ENCODE measurements at regions not wholly inside any gene's neighbourhood (a gene's known extent, or its start where the extent isn't known, plus 50 kb on each side); places are given as distances from the start of the nearest gene placed in this dataset.

DNA sequence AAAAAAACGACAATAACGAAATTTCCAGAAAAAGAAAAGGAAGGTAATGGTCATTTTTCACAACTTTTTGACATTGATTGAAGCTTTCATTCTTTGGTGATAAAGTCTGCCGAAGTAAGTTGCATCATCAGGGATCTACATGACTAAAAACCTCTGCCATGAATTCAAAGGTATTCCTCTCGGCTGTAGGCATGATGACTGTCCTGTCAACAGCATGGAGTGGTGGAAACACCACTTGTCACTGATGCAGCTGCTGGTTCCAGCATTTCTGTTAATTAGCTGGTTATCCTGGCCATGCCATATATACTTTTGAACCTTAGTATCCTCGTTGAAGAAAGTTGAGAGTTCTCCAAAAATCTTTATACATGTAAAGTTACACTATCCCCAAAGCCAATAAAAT, 859.0 kb upstream of the ARPP21 start:
- Histone ChIP-seq H3K27ac (ENCODE audit: low read depth, low read length) (no peak overlapping the region), H3K27me3 (ENCODE audit: control insufficient read depth in 2 of 2, insufficient read depth in 2 of 2, low read length in 2 of 2) (no peaks in the 10 kb centered on the region), H3K4me3 (ENCODE audit: low read length) (no peak overlapping the region), H3K9me3 (ENCODE audit: control insufficient read depth in 2 of 3, low read length in 3 of 3) (no peaks in the 10 kb centered on the region), H3K36me3 (ENCODE audit: control insufficient read depth in 2 of 3, insufficient read depth in 3 of 3, low read length in 3 of 3) (no peaks in the 10 kb centered on the region), H3K4me1 (ENCODE audit: control insufficient read depth in 2 of 2, insufficient read depth in 2 of 2, low read length in 2 of 2) (no peaks in the 10 kb centered on the region)
- ChIA-PET POLR2A (no interaction called here), CTCF (no interaction called here)
- intact Hi-C loops (cut with micrococcal nuclease) = no loop called here
- DNase-seq (no peak), ATAC-seq (no peak)
- no peak overlapping the region for H3K4me3 Mint-ChIP-seq
- H3K27me3 Mint-ChIP-seq = no peaks in the 10 kb centered on the region
- H3K36me3 Mint-ChIP-seq = no peaks in the 10 kb centered on the region
- no peaks in the 10 kb centered on the region for H3K4me1 Mint-ChIP-seq
- H3K27ac Mint-ChIP-seq = no peak overlapping the region
- H3K9me3 Mint-ChIP-seq = peaks cover 0 to 8% (median 0%) of the 10 kb centered on the region in 11 donors

DNA sequence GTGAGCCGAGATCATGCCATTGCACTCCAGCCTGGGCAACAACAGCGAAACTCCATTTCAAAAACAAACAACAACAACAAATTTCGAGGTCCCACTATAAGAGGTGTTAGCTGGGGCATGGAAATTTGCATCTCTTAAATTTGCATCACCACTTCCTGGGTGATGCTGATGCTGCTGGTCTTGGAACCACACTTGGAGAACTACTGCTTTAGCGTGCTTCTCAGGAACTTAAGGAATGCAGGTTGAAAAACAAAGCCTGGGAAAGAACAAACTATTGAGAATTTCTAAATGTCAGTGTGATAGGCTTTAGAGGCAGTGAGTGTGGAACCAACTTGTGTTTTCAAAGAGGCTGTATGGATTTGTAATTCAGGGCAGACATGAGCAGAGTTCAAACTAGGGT, 858.4 kb upstream of the ARPP21 start:
- Mint-ChIP-seq H3K27me3 (no peaks in the 10 kb centered on the region), H3K36me3 (no peaks in the 10 kb centered on the region), H3K9me3 (peaks cover 0 to 8% (median 0%) of the 10 kb centered on the region in 11 donors), H3K4me1 (no peaks in the 10 kb centered on the region), H3K4me3 (no peak overlapping the region), H3K27ac (no peak overlapping the region)
- Histone ChIP-seq H3K36me3 (ENCODE audit: control insufficient read depth in 2 of 3, insufficient read depth in 3 of 3, low read length in 3 of 3) (no peaks in the 10 kb centered on the region), H3K9me3 (ENCODE audit: control insufficient read depth in 2 of 3, low read length in 3 of 3) (no peaks in the 10 kb centered on the region), H3K4me1 (ENCODE audit: control insufficient read depth in 2 of 2, insufficient read depth in 2 of 2, low read length in 2 of 2) (no peaks in the 10 kb centered on the region), H3K27me3 (ENCODE audit: control insufficient read depth in 2 of 2, insufficient read depth in 2 of 2, low read length in 2 of 2) (no peaks in the 10 kb centered on the region), H3K4me3 (ENCODE audit: low read length) (no peak overlapping the region), H3K27ac (ENCODE audit: low read depth, low read length) (no peak overlapping the region)
- ATAC-seq (no peak), DNase-seq (no peak)
- intact Hi-C loops (cut with micrococcal nuclease) = no loop called here
- CTCF ChIA-PET = no interaction called here
- POLR2A ChIA-PET = no interaction called here

DNA sequence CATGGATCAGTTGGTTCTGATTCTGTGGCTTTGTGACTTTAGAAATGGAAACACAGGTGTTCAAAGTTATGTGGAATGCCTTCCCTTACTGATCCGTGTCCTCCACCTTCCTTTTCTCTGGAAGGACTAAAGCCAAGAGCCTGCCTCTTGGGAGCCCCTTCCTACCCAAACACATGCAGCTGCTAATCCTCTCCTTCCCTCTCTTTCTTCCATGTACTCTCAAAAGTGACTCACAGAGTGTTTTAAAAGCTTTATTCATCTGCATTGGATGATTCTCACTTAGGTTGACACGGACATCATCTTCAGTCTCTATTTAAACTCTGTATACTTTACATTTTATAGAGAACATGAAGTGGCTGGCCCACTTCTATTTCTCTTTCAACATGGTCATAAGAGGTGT, 856.5 kb upstream of the ARPP21 start:
- H3K4me1 Mint-ChIP-seq = no peaks in the 10 kb centered on the region
- no peak for DNase-seq
- Histone ChIP-seq H3K36me3 (ENCODE audit: control insufficient read depth in 2 of 3, insufficient read depth in 3 of 3, low read length in 3 of 3) (no peaks in the 10 kb centered on the region), H3K27ac (ENCODE audit: low read depth, low read length) (no peak overlapping the region), H3K27me3 (ENCODE audit: control insufficient read depth in 2 of 2, insufficient read depth in 2 of 2, low read length in 2 of 2) (no peaks in the 10 kb centered on the region), H3K4me1 (ENCODE audit: control insufficient read depth in 2 of 2, insufficient read depth in 2 of 2, low read length in 2 of 2) (no peaks in the 10 kb centered on the region), H3K4me3 (ENCODE audit: low read length) (no peak overlapping the region), H3K9me3 (ENCODE audit: control insufficient read depth in 2 of 3, low read length in 3 of 3) (no peaks in the 10 kb centered on the region)
- CTCF ChIA-PET = no interaction called here
- POLR2A ChIA-PET = no interaction called here
- no peaks in the 10 kb centered on the region for H3K36me3 Mint-ChIP-seq
- intact Hi-C loops (cut with micrococcal nuclease) = no loop called here
- ATAC-seq = no peak
- no peak overlapping the region for H3K4me3 Mint-ChIP-seq
- H3K27ac Mint-ChIP-seq = no peak overlapping the region
- no peaks in the 10 kb centered on the region for H3K27me3 Mint-ChIP-seq
- peaks cover 0 to 8% (median 0%) of the 10 kb centered on the region in 11 donors for H3K9me3 Mint-ChIP-seq

DNA sequence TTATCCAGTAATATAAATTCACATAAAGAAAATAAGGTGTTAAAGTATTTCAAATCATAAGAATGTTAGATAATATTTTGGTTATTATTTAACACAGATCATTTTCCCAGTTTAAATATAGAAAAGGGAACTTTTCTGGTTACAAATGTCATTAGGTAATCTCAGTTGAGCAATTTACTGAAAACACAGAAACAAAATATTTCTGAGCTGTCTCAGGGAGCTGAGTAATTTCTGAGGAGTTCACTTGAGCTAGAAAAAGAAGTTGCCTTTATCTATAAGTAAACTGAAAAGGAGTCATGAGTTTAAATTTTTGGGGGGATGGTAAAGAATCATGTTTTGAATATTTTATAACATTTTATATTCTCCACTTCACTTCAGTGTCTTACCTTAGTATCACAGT, 855.4 kb upstream of the ARPP21 start:
- H3K4me1 Mint-ChIP-seq = no peaks in the 10 kb centered on the region
- H3K9me3 Mint-ChIP-seq = peaks cover 0 to 6% (median 0%) of the 10 kb centered on the region in 11 donors
- Histone ChIP-seq H3K4me3 (ENCODE audit: low read length) (no peak overlapping the region), H3K27ac (ENCODE audit: low read depth, low read length) (no peak overlapping the region), H3K36me3 (ENCODE audit: control insufficient read depth in 2 of 3, insufficient read depth in 3 of 3, low read length in 3 of 3) (no peaks in the 10 kb centered on the region), H3K9me3 (ENCODE audit: control insufficient read depth in 2 of 3, low read length in 3 of 3) (no peaks in the 10 kb centered on the region), H3K27me3 (ENCODE audit: control insufficient read depth in 2 of 2, insufficient read depth in 2 of 2, low read length in 2 of 2) (no peaks in the 10 kb centered on the region), H3K4me1 (ENCODE audit: control insufficient read depth in 2 of 2, insufficient read depth in 2 of 2, low read length in 2 of 2) (no peaks in the 10 kb centered on the region)
- POLR2A ChIA-PET = no interaction called here
- H3K4me3 Mint-ChIP-seq = no peak overlapping the region
- ATAC-seq (no peak), DNase-seq (no peak)
- H3K27ac Mint-ChIP-seq = no peak overlapping the region
- CTCF ChIA-PET = no interaction called here
- no peaks in the 10 kb centered on the region for H3K27me3 Mint-ChIP-seq
- H3K36me3 Mint-ChIP-seq = no peaks in the 10 kb centered on the region
- intact Hi-C loops (cut with micrococcal nuclease) = no loop called here

DNA sequence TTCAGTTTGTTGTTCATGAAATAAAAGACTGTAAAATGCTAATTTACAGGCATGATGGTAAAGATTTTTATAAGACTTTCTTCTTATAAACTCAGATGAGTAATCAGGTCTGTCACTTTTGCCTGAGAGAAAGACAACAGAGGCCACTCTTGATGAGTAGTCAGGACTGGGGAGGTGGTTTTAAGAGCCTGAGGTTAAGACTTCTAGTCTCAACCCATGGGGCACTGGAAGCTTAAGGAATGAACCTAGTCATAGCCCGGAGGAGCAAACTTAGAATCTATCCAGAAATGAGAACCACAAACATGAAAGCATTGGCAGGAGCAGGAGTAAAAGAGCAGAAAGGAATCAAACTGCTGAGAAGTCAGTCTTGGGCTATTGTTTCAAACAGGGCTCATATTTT, 846.3 kb upstream of the ARPP21 start:
- Histone ChIP-seq H3K4me1 (ENCODE audit: control insufficient read depth in 2 of 2, insufficient read depth in 2 of 2, low read length in 2 of 2) (no peaks in the 10 kb centered on the region), H3K4me3 (ENCODE audit: low read length) (no peak overlapping the region), H3K36me3 (ENCODE audit: control insufficient read depth in 2 of 3, insufficient read depth in 3 of 3, low read length in 3 of 3) (no peaks in the 10 kb centered on the region), H3K27me3 (ENCODE audit: control insufficient read depth in 2 of 2, insufficient read depth in 2 of 2, low read length in 2 of 2) (no peaks in the 10 kb centered on the region), H3K27ac (ENCODE audit: low read depth, low read length) (no peak overlapping the region), H3K9me3 (ENCODE audit: control insufficient read depth in 2 of 3, low read length in 3 of 3) (no peaks in the 10 kb centered on the region)
- DNase-seq (no peak), ATAC-seq (no peak)
- intact Hi-C loops (cut with micrococcal nuclease) = no loop called here
- POLR2A ChIA-PET = no interaction called here
- Mint-ChIP-seq H3K4me1 (no peaks in the 10 kb centered on the region), H3K36me3 (no peaks in the 10 kb centered on the region), H3K9me3 (peaks cover 0 to 9% (median 0%) of the 10 kb centered on the region in 11 donors), H3K27me3 (peaks cover 0 to 5% (median 0%) of the 10 kb centered on the region in 5 donors), H3K4me3 (no peak overlapping the region), H3K27ac (no peak overlapping the region)
- CTCF ChIA-PET = no interaction called here

DNA sequence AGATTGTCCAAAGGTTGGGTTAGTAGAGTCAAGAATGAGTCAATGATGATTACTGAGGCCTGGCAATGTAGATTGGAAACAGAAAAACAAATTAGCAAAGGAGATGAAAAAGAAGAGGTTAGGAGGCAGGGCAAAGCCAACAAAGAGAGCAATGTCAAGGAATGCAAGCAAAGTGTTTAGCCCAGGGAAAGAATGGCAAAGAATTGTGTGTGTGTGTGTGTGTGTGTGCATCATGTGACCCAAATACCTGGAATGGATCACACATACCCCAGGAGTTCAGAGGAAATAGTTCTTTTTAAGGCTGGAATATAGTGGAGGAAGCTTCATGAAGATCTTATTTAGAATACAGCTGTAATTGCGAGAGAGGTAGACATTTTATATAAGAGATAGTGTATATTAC, 831.7 kb upstream of the ARPP21 start:
- POLR2A ChIA-PET = no interaction called here

DNA sequence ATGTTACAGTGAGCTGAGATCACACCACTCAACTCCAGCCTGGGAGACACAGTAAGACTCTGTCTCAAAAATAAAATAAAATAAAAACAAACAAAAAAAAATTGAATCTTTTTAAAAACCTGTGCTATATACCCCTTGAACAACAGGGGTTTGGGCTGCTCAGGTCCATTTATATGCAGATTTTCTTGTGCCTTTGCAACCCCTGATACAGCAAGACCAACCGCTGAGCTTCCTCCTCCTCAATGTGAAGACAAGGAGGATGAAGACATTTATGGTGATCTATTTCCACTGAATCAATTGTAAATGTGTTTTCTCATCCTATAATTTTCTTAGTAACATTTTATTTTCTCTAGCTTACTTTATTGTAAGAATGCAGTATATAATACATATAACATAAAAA, 831.0 kb upstream of the ARPP21 start:
- no peaks in the 10 kb centered on the region for H3K27me3 Mint-ChIP-seq
- POLR2A ChIA-PET = no interaction called here
- CTCF ChIA-PET = no interaction called here

More for the DNA sequence above, 831.7 kb upstream of the ARPP21 start:
- Mint-ChIP-seq H3K9me3 (peaks cover 0 to 6% (median 0%) of the 10 kb centered on the region in 11 donors), H3K27ac (no peak overlapping the region), H3K27me3 (no peaks in the 10 kb centered on the region), H3K36me3 (no peaks in the 10 kb centered on the region), H3K4me1 (no peaks in the 10 kb centered on the region), H3K4me3 (no peak overlapping the region)
- no peaks in the 10 kb centered on the region for H3K9me3 ChIP-seq (ENCODE audit: control insufficient read depth in 2 of 3, low read length in 3 of 3)
- DNase-seq (no peak), ATAC-seq (no peak)
- intact Hi-C loops (cut with micrococcal nuclease) = no loop called here
- H3K36me3 ChIP-seq (ENCODE audit: control insufficient read depth in 2 of 3, insufficient read depth in 3 of 3, low read length in 3 of 3) = no peaks in the 10 kb centered on the region
- CTCF ChIA-PET = no interaction called here
- H3K27ac ChIP-seq (ENCODE audit: low read depth, low read length) = no peak overlapping the region
- H3K4me1 ChIP-seq (ENCODE audit: control insufficient read depth in 2 of 2, insufficient read depth in 2 of 2, low read length in 2 of 2) = no peaks in the 10 kb centered on the region
- H3K27me3 ChIP-seq (ENCODE audit: control insufficient read depth in 2 of 2, insufficient read depth in 2 of 2, low read length in 2 of 2) = no peaks in the 10 kb centered on the region
- H3K4me3 ChIP-seq (ENCODE audit: low read length) = no peak overlapping the region

More for the DNA sequence above, 831.0 kb upstream of the ARPP21 start:
- ATAC-seq = no peak
- Histone ChIP-seq H3K9me3 (ENCODE audit: control insufficient read depth in 2 of 3, low read length in 3 of 3) (no peaks in the 10 kb centered on the region), H3K27ac (ENCODE audit: low read depth, low read length) (no peak overlapping the region), H3K27me3 (ENCODE audit: control insufficient read depth in 2 of 2, insufficient read depth in 2 of 2, low read length in 2 of 2) (no peaks in the 10 kb centered on the region), H3K4me1 (ENCODE audit: control insufficient read depth in 2 of 2, insufficient read depth in 2 of 2, low read length in 2 of 2) (no peaks in the 10 kb centered on the region), H3K36me3 (ENCODE audit: control insufficient read depth in 2 of 3, insufficient read depth in 3 of 3, low read length in 3 of 3) (no peaks in the 10 kb centered on the region), H3K4me3 (ENCODE audit: low read length) (no peak overlapping the region)
- no peaks in the 10 kb centered on the region for H3K36me3 Mint-ChIP-seq
- intact Hi-C loops (cut with micrococcal nuclease) = no loop called here
- H3K4me3 Mint-ChIP-seq = no peak overlapping the region
- no peaks in the 10 kb centered on the region for H3K4me1 Mint-ChIP-seq
- no peak overlapping the region for H3K27ac Mint-ChIP-seq
- no peak for DNase-seq
- peaks cover 0 to 6% (median 0%) of the 10 kb centered on the region in 11 donors for H3K9me3 Mint-ChIP-seq

Data from naive thymus-derived CD4-positive, alpha-beta T cell (primary cell).